Panc1 (cell line): ENCODE measurements at regions not wholly inside any gene's neighbourhood (a gene's known extent, or its start where the extent isn't known, plus 50 kb on each side); places are given as distances from the start of the nearest gene placed in this dataset.
A peak's percentile ranks its signal among the peaks of the same experiment; 100 is the strongest.

Experiments used
- ATAC-seq: fragments of 200-7000 bp; cut with Tn5 transposase; 2 replicates; pipeline ENCODE4 v1.9.1; 2020; ENCODE audit warnings: mild to moderate bottlenecking, moderate library complexity
- BruUV-seq: library from RNA; stranded (reverse); fragments of 400-500 nt; replicated peaks from 2 replicates; lab custom pipeline; 2021; lab: Mats Ljungman, UMichigan
- CTCF ChIA-PET: fragments of 300-600 bp; sonication (Branson Sonifier 250); formaldehyde crosslinking; loops from one replicate; lab custom pipeline; 2022; ENCODE audit warnings: antibody characterized with exemption; lab: Charles Lee
- POLR2A ChIA-PET: fragments of 300-600 bp; sonication (Branson Sonifier 250); formaldehyde crosslinking; loops from one replicate; lab custom pipeline; 2022; ENCODE audit warnings: antibody characterized with exemption; lab: Charles Lee
- DNase-seq: peaks from one replicate; pipeline ENCODE4 v3.0.0-alpha.2; 2010; ENCODE audit warnings: low read depth, low spot score
- H3K27ac ChIP-seq: 2 replicates; pipeline ENCODE4 v1.5.1; 2011; ENCODE audit warnings: mild to moderate bottlenecking, low read length, inconsistent platforms
- H3K27me3 ChIP-seq: fragments of 200-500 bp; sonication (Bioruptor generic); 2 replicates; pipeline ENCODE4 v1.6.0; 2014; ENCODE audit warnings: low read length, inconsistent platforms; ENCODE audit not compliant: control insufficient read depth, insufficient read depth
- H3K36me3 ChIP-seq: fragments of 200-500 bp; sonication (Bioruptor generic); 2 replicates; pipeline ENCODE4 v1.5.1; 2014; ENCODE audit warnings: inconsistent platforms, mild to moderate bottlenecking, low read length, moderate library complexity; ENCODE audit not compliant: control insufficient read depth, insufficient read depth
- H3K4me1 ChIP-seq: 2 replicates; pipeline ENCODE4 v1.5.1; 2011; ENCODE audit warnings: inconsistent platforms, mild to moderate bottlenecking, low read length, moderate library complexity; ENCODE audit not compliant: control insufficient read depth, insufficient read depth
- H3K4me3 ChIP-seq, 2 experiments: 2 replicates each; pipeline ENCODE4 v1.5.1; 2011 to 2012; ENCODE audit warnings: low read depth in 2 of 2, low read length in 2 of 2, mild to moderate bottlenecking in 2 of 2, inconsistent platforms in 1 of 2, moderate library complexity in 1 of 2
- H3K9me3 ChIP-seq: fragments of 200-500 bp; sonication (Bioruptor generic); 2 replicates; pipeline ENCODE4 v1.5.1; 2014; ENCODE audit warnings: low read depth, mild to moderate bottlenecking, inconsistent platforms, low read length, moderate library complexity; ENCODE audit not compliant: control insufficient read depth, insufficient read depth
- CTCF ChIP-seq: fragments of 450-650 bp; IDR thresholded peaks from 2 replicates; pipeline ENCODE4 v1.5.1; 2017; ENCODE audit warnings: mild to moderate bottlenecking
- POLR2AphosphoS5 ChIP-seq: IDR thresholded peaks from 2 replicates; pipeline ENCODE4 v1.6.1; 2012; ENCODE audit warnings: mild to moderate bottlenecking, low read depth, low read length, moderate library complexity
- REST ChIP-seq, 2 experiments: IDR thresholded peaks; 2 replicates each; pipeline ENCODE4 v1.6.1; 2011 to 2012; ENCODE audit warnings: low read depth in 2 of 2, control low read depth in 1 of 2, low read length in 1 of 2, mild to moderate bottlenecking in 1 of 2, moderate library complexity in 1 of 2; ENCODE audit not compliant: insufficient read depth in 1 of 2
- SIN3A ChIP-seq: IDR thresholded peaks from 2 replicates; pipeline ENCODE4 v1.6.1; 2012; ENCODE audit warnings: low read depth, mild to moderate bottlenecking, low read length, moderate library complexity, borderline replicate concordance; ENCODE audit not compliant: insufficient read depth
- TCF7L2 ChIP-seq: IDR thresholded peaks from 2 replicates; pipeline ENCODE4 v1.6.1; 2011; ENCODE audit warnings: mild to moderate bottlenecking, low read depth, low read length, inconsistent platforms
- in situ Hi-C: cut with HindIII; loops from 2 replicates; pipeline ENCODE4 v1.10.0; 2016; ENCODE audit warnings: low sequenced_read_pairs, low pct_unique_long_range_greater_than_20kb
- intact Hi-C: fragments of 100-400 bp; cut with micrococcal nuclease; formaldehyde crosslinking; loops from one replicate; pipeline ENCODE4 v1.10.0; 2022; ENCODE audit not compliant: unreplicated experiment

- ATAC-seq (peak; percentile 68), DNase-seq (no peak)
- intact Hi-C loops (no loop called here), in situ Hi-C loops (no loop called here)
- Histone ChIP-seq H3K36me3 (no peaks in the 10 kb centered on the region), H3K27ac (no peak overlapping the region), H3K27me3 (peaks cover 5% of the 10 kb centered on the region), H3K4me1 (no peaks in the 10 kb centered on the region), H3K9me3 (no peaks in the 10 kb centered on the region), H3K4me3 (peak overlapping the region; percentile 22 to 36; a peak in 3 of 4 replicates)
- CTCF ChIA-PET: no interaction called here
- no TSS peak for BruUV-seq
- TF ChIP-seq REST (IDR thresholded peaks at IDR 0.05; ENCODE audit: insufficient read depth in 1 of 2, low read depth in 2 of 2, low read length in 1 of 2) (no peak), TCF7L2 (no peak), POLR2AphosphoS5 (no peak), CTCF (no peak)
- POLR2A ChIA-PET: no interaction called here
Observed at GRCh38 chr9:109639674-109640579, 140.1 kb upstream of the PALM2AKAP2 start.

GRCh38 chr9:109640580-109641371 lies 139.2 kb upstream of the PALM2AKAP2 start:
- peak; percentile 48 for ATAC-seq
- POLR2A ChIA-PET: no interaction called here
- in situ Hi-C loops: no loop called here

More at GRCh38 chr9:109640580-109641371, 139.2 kb upstream of the PALM2AKAP2 start:
- CTCF ChIA-PET: no interaction called here
- BruUV-seq: no TSS peak
- no peak for DNase-seq
- Histone ChIP-seq H3K27ac (no peak overlapping the region), H3K4me1 (no peaks in the 10 kb centered on the region), H3K36me3 (no peaks in the 10 kb centered on the region), H3K9me3 (no peaks in the 10 kb centered on the region), H3K4me3 (peak overlapping the region; percentile 22 to 36; a peak in 3 of 4 replicates), H3K27me3 (peaks cover 5% of the 10 kb centered on the region)
- no peak for TF ChIP-seq REST (IDR thresholded peaks at IDR 0.05; ENCODE audit: insufficient read depth in 1 of 2, low read depth in 2 of 2, low read length in 1 of 2)
- no peak for TF ChIP-seq SIN3A
- TF ChIP-seq CTCF: no peak
- TF ChIP-seq POLR2AphosphoS5: no peak
- no peak for TF ChIP-seq TCF7L2
- intact Hi-C loops: no loop called here
